Skin of body (tissue), 1 donor: ENCODE measurements at regions not wholly inside any gene's neighbourhood (a gene's known extent, or its start where the extent isn't known, plus 50 kb on each side); places are given as distances from the start of the nearest gene placed in this dataset.
"Not testable (repeated sequence)": the region's sequence is repeated elsewhere in the genome, so short reads cannot be mapped to it uniquely, and the experiment has no call there.

Experiments
- DNase-seq: peaks from one replicate; lab custom pipeline; 2025; lab: John Stamatoyannopoulos, UW

- no peak for DNase-seq
Measured at GRCh38 chr4:23959396-23960148, 69.7 kb upstream of the PPARGC1A start.

GRCh38 chr4:23958749-23959148, 68.9 kb upstream of the PPARGC1A start:
- DNase-seq: no peak

GRCh38 chr4:23957465-23957864, 67.6 kb upstream of the PPARGC1A start:
- no peak for DNase-seq

- DNase-seq: no peak
Measured at GRCh38 chr4:23956601-23957364, 66.9 kb upstream of the PPARGC1A start.

- no peak for DNase-seq
Measured at GRCh38 chr4:23952258-23952657, 62.4 kb upstream of the PPARGC1A start.

- no peak for DNase-seq
Measured at GRCh38 chr4:23947826-23948225, 58.0 kb upstream of the PPARGC1A start.

- DNase-seq: no peak
Measured at GRCh38 chr4:23946299-23946698, 56.5 kb upstream of the PPARGC1A start.

- DNase-seq: no peak
Measured at GRCh38 chr4:23945451-23946017, 55.7 kb upstream of the PPARGC1A start.

- DNase-seq: not testable (repeated sequence)
Measured at GRCh38 chr4:23944556-23944955, 54.7 kb upstream of the PPARGC1A start.

GRCh38 chr4:23943478-23943877, 53.6 kb upstream of the PPARGC1A start:
- no peak for DNase-seq

GRCh38 chr4:23942471-23942870, 52.6 kb upstream of the PPARGC1A start:
- DNase-seq: no peak
